Naive B cell (primary cell): ENCODE measurements at regions not wholly inside any gene's neighbourhood (a gene's known extent, or its start where the extent isn't known, plus 50 kb on each side); places are given as distances from the start of the nearest gene placed in this dataset.

Experiments used
- ATAC-seq, 2 donors: fragments of 150-1000 bp; cut with Tn5 transposase; 2 replicates each; pipeline ENCODE4 v1.10.0; 2021; ENCODE audit warnings: low read depth in 2 of 2, mild to moderate bottlenecking in 2 of 2, moderate library complexity in 2 of 2
- DNase-seq: peaks from one replicate; pipeline ENCODE4 v3.0.0; 2022
- H3K27ac Mint-ChIP-seq, 6 donors: one replicate each; pipeline ENCODE4 v1.8.0; 2020 to 2022; ENCODE audit warnings: mild to moderate bottlenecking in 6 of 6, mixed read lengths in 6 of 6, moderate library complexity in 5 of 6, inconsistent platforms in 2 of 6
- H3K27me3 Mint-ChIP-seq, 3 donors: one replicate each; pipeline ENCODE4 v1.8.0; 2021 to 2022; ENCODE audit warnings: mixed read lengths in 3 of 3, mild to moderate bottlenecking in 1 of 3
- H3K36me3 Mint-ChIP-seq, 2 donors: one replicate each; pipeline ENCODE4 v1.8.0; 2020 to 2022; ENCODE audit warnings: mixed read lengths in 2 of 2, inconsistent platforms in 1 of 2, mild to moderate bottlenecking in 1 of 2
- H3K4me1 Mint-ChIP-seq, 3 donors: one replicate each; pipeline ENCODE4 v1.8.0; 2020 to 2022; ENCODE audit warnings: mixed read lengths in 3 of 3, inconsistent platforms in 1 of 3, mild to moderate bottlenecking in 1 of 3, moderate library complexity in 1 of 3
- H3K4me3 Mint-ChIP-seq, 8 donors: one replicate each; pipeline ENCODE4 v1.8.0; 2020 to 2022; ENCODE audit warnings: mild to moderate bottlenecking in 8 of 8, mixed read lengths in 8 of 8, moderate library complexity in 8 of 8, inconsistent platforms in 2 of 8
- H3K9me3 Mint-ChIP-seq, 7 donors: one replicate each; pipeline ENCODE4 v1.8.0; 2020 to 2022; ENCODE audit warnings: mixed read lengths in 7 of 7, mild to moderate bottlenecking in 5 of 7, inconsistent platforms in 2 of 7, moderate library complexity in 1 of 7

DNA sequence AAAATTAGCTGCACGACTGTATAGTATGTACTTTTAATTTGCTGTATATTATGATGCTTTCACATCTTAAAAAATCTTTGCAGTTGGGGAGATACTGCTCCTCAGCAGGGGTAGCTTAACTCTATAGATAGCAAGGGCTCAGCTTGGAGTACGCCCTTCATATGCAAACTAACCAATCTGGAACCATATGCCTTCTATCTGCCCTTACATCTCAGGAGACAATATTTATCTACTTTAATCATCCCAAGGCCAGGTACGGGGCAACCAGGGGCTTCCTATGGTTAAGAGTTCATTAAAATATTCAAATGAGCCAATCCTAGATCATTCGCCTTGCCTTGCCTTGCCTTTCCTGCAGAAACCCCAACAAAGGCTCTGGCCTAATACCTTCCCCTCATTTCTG, 204.1 kb upstream of the ZBTB20 start:
- no peak overlapping the region for H3K4me3 Mint-ChIP-seq
- no peaks in the 10 kb centered on the region for H3K4me1 Mint-ChIP-seq
- peaks cover 0 to 16% (median 4%) of the 10 kb centered on the region in 7 donors for H3K9me3 Mint-ChIP-seq

DNA sequence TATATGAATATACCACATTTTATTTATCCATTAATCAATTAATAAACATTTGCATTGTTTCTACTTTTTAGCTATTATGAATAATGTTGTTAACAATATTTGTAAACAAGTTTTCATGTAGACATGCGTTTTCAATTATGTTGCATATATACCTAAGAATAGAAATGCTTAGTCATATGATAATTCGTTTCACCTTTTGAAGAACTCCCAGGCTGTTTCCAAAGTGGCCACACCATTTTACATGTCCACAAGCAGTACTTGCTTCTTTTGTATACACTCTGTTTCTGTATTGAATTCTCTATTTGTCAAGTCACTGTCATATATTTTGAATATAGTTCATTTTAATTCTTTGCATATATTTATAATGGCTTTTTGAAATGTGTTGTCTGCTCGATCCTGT, 206.9 kb upstream of the ZBTB20 start:
- H3K27ac Mint-ChIP-seq, result no peak overlapping the region
- H3K4me1 Mint-ChIP-seq, result no peaks in the 10 kb centered on the region
- no peaks in the 10 kb centered on the region for H3K36me3 Mint-ChIP-seq
- H3K9me3 Mint-ChIP-seq, result peaks cover 0 to 16% (median 4%) of the 10 kb centered on the region in 7 donors
- ATAC-seq (no peak), DNase-seq (no peak)
- peaks cover 0 to 11% (median 0%) of the 10 kb centered on the region in 3 donors for H3K27me3 Mint-ChIP-seq
- H3K4me3 Mint-ChIP-seq, result no peak overlapping the region

More for the DNA sequence above, 204.1 kb upstream of the ZBTB20 start:
- Mint-ChIP-seq H3K36me3 (no peaks in the 10 kb centered on the region), H3K27ac (no peak overlapping the region), H3K27me3 (peaks cover 0 to 9% (median 0%) of the 10 kb centered on the region in 3 donors)
- DNase-seq (no peak), ATAC-seq (no peak)

DNA sequence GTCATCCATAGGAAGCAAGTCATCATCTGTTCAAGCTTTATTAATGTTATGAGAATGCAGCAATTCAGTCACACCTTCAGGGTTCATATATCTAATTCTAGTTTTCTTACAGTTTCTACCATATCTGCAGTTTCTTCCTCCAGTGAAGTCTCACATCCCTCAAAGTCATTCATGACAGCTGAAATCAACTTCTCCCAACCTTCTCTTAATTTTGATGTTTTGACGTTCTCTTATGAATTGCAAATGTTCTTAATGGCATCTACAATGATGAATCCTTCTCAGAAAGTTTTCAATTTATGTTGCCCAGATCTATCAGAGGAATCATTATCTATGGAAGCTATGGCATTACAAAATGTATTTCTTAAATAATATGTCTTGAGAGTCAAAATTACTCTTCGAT, 210.4 kb upstream of the ZBTB20 start:
- H3K4me1 Mint-ChIP-seq, result peaks cover 0 to 3% (median 0%) of the 10 kb centered on the region in 3 donors
- H3K27me3 Mint-ChIP-seq, result peaks cover 0 to 11% (median 0%) of the 10 kb centered on the region in 3 donors
- no peak overlapping the region for H3K27ac Mint-ChIP-seq
- peaks cover 0 to 13% (median 4%) of the 10 kb centered on the region in 7 donors for H3K9me3 Mint-ChIP-seq
- ATAC-seq (no peak), DNase-seq (no peak)
- no peaks in the 10 kb centered on the region for H3K36me3 Mint-ChIP-seq
- no peak overlapping the region for H3K4me3 Mint-ChIP-seq

DNA sequence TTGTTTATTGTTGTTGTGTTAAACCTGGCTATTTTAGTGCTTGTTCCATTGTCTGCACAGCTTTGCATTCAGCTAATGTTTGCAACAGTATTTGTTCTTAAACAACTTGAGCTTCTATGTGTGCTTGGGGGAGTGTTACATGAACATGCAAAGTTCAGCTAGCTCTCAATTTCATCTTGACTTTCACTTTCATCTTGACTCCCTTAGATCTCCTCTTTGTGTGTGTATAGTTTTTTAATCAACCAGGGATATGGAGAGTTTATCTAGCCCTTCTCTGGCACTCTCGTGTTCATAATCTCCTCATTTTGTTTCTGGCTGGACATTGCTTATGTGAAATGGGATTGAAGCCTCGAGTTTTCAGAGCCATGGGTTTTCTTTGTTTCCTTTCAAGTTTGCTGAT, 212.4 kb upstream of the ZBTB20 start:
- DNase-seq, result no peak
- Mint-ChIP-seq H3K36me3 (peaks cover 0 to 7% of the 10 kb centered on the region in 2 donors), H3K4me3 (no peak overlapping the region)

DNA sequence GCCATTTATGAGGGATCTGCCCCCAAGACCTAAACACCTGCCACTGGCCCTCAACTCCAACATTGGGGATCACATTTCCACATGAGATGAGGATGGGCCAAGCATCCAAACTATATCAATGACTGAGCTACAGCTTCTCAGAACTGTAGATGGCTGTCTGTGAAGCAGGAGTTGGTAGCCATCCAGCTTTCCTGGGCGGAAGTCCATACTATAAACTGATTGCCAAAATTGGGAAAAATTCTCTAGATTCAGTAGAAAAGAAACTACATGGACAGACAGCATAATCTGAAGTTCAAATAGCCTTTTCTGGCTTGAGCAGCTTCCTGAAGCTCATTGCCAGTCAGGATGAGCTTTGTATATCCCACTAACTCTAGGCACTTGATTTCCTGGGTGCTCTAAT, 214.7 kb upstream of the ZBTB20 start:
- no peak overlapping the region for H3K27ac Mint-ChIP-seq
- no peak for DNase-seq
- ATAC-seq, result no peak
- peaks cover 0 to 3% (median 0%) of the 10 kb centered on the region in 3 donors for H3K4me1 Mint-ChIP-seq
- peaks cover 0 to 16% of the 10 kb centered on the region in 2 donors for H3K36me3 Mint-ChIP-seq
- no peaks in the 10 kb centered on the region for H3K27me3 Mint-ChIP-seq
- H3K9me3 Mint-ChIP-seq, result peaks cover 3 to 25% (median 4%) of the 10 kb centered on the region in 7 donors
- no peak overlapping the region for H3K4me3 Mint-ChIP-seq

More for the DNA sequence above, 212.4 kb upstream of the ZBTB20 start:
- H3K27me3 Mint-ChIP-seq, result peaks cover 0 to 11% (median 0%) of the 10 kb centered on the region in 3 donors
- peaks cover 3 to 7% (median 4%) of the 10 kb centered on the region in 7 donors for H3K9me3 Mint-ChIP-seq
- no peak for ATAC-seq
- peaks cover 0 to 3% (median 0%) of the 10 kb centered on the region in 3 donors for H3K4me1 Mint-ChIP-seq
- no peak overlapping the region for H3K27ac Mint-ChIP-seq

DNA sequence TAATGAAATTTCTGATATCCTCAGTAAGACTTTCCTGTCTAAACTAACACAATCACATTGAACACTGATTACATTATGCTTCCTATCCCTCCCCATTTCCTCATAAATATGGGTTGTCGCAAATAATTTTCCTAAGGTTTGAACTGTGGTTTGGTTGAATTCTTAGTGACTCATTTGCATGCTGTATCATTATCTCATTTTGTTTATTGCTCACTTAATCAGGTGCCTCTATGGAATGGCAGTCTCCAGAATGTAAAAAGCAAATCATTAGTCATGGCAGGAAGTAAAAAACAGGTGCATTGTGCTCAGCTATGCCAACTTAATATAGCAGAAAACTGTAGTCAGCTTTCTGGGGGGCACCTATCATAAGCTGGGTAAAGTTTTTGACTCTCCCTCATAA, 216.0 kb upstream of the ZBTB20 start:
- ATAC-seq (no peak), DNase-seq (no peak)
- H3K4me3 Mint-ChIP-seq, result no peak overlapping the region
- H3K4me1 Mint-ChIP-seq, result peaks cover 0 to 3% (median 0%) of the 10 kb centered on the region in 3 donors
- H3K36me3 Mint-ChIP-seq, result peaks cover 0 to 16% of the 10 kb centered on the region in 2 donors
- H3K27me3 Mint-ChIP-seq, result no peaks in the 10 kb centered on the region
- peaks cover 3 to 26% (median 5%) of the 10 kb centered on the region in 7 donors for H3K9me3 Mint-ChIP-seq
- no peak overlapping the region for H3K27ac Mint-ChIP-seq

DNA sequence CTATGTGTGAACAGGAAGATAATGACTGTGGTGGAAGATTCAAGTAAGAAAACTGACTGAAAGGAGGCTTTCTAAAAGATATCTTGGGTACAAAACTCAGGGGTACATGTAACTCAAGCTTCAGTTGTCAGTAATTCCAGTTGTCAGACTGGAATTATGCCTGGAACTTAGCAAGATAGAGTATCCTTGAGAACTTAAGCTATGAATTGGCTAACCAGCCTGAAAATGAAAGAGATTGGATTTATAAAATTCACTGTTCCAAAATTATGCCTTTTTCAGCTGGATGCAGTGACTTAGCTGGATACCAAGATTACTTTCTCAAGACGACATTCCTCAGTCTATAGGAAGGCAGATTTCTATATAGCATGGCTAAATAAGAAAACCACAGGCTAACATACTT, 221.9 kb upstream of the ZBTB20 start:
- no peak overlapping the region for H3K4me3 Mint-ChIP-seq
- no peaks in the 10 kb centered on the region for H3K4me1 Mint-ChIP-seq
- DNase-seq, result no peak
- peaks cover 0 to 15% of the 10 kb centered on the region in 2 donors for H3K36me3 Mint-ChIP-seq
- no peak overlapping the region for H3K27ac Mint-ChIP-seq
- no peak for ATAC-seq
- H3K27me3 Mint-ChIP-seq, result no peaks in the 10 kb centered on the region
- H3K9me3 Mint-ChIP-seq, result peaks cover 3 to 26% (median 5%) of the 10 kb centered on the region in 7 donors

DNA sequence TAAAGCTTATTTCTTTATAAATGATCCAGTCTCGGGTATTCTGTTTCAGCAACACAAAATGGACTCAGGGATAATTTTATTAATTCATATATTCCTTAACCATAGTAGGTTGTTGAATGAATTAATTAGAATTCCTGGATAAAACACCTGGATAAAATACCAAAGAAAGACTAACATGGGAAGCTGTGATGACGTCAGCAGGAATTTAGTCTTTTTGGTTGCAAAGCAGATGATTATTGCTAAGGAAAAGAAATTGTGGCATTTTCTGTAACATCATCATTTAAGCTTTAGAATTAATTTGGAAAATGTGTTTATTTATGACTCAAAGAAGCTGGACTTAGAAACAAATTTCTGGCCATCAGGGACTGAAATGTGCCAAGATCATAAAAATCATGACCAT, 228.3 kb upstream of the ZBTB20 start:
- ATAC-seq, result no peak

DNA sequence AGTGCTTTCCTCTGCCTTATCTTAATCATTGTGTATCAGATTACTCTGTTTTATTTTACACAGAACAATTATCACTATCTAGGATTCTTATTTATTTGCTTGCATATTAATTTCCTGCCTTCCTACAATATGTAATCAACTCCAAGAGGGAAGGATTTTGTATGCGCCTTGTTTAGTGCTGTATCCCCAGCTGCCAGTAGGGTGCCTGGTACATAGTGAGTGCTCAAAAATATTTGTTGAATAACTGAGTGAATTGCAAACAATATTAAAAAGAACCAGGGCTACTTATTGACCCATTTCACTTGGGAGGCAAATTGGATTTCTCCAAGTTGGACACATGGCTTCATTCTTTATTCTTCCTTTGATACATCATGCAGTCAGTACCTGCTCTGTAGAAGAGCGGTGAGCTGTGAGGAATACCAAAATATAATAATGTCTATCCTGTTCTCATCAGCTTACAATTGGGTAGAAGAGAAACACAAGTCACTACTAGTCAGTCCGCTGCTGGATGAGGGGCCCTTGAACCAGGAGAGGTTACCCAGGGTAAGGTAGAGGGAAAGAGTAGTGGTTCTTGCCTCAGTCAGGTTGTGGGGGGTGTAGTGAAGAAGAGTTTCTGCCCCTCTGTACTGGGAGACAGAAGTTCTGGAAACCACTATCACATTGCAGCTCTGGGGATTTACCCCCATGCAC, 233.9 kb upstream of the ZBTB20 start:
- H3K4me1 Mint-ChIP-seq, result no peaks in the 10 kb centered on the region
- no peak overlapping the region for H3K4me3 Mint-ChIP-seq
- H3K27me3 Mint-ChIP-seq, result peaks cover 0 to 5% (median 4%) of the 10 kb centered on the region in 3 donors
- H3K9me3 Mint-ChIP-seq, result peaks cover 0 to 4% (median 2%) of the 10 kb centered on the region in 7 donors
- DNase-seq, result no peak
- peaks cover 0 to 9% of the 10 kb centered on the region in 2 donors for H3K36me3 Mint-ChIP-seq
- no peak for ATAC-seq
- H3K27ac Mint-ChIP-seq, result no peak overlapping the region

More for the DNA sequence above, 228.3 kb upstream of the ZBTB20 start:
- Mint-ChIP-seq H3K27ac (no peak overlapping the region), H3K4me1 (no peaks in the 10 kb centered on the region), H3K36me3 (peaks cover 0 to 9% of the 10 kb centered on the region in 2 donors), H3K9me3 (peaks cover 0 to 4% (median 2%) of the 10 kb centered on the region in 7 donors), H3K4me3 (no peak overlapping the region), H3K27me3 (peaks cover 0 to 6% (median 5%) of the 10 kb centered on the region in 3 donors)
- DNase-seq, result no peak

DNA sequence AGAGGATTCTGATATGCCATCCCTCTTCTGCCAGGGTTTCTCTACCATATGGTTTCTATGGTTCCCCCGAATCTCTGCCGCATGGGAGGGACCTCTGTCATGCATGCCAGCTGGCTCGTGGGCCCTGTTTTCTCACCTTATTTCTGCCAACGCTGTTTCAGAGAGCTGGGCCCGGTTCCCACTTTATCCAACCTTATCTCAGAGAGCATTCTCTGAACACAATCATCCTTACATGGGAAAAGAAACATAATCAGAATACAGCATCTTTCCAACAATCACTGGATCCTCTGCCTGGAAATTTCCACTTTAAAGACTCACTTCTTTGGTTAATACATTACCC, 234.5 kb upstream of the ZBTB20 start:
- no peak overlapping the region for H3K27ac Mint-ChIP-seq
- H3K4me3 Mint-ChIP-seq, result no peak overlapping the region
- peaks cover 0 to 8% (median 5%) of the 10 kb centered on the region in 3 donors for H3K27me3 Mint-ChIP-seq
- peaks cover 0 to 4% (median 2%) of the 10 kb centered on the region in 7 donors for H3K9me3 Mint-ChIP-seq
- no peaks in the 10 kb centered on the region for H3K4me1 Mint-ChIP-seq
- ATAC-seq, result no peak
- no peak for DNase-seq
- peaks cover 0 to 9% of the 10 kb centered on the region in 2 donors for H3K36me3 Mint-ChIP-seq

DNA sequence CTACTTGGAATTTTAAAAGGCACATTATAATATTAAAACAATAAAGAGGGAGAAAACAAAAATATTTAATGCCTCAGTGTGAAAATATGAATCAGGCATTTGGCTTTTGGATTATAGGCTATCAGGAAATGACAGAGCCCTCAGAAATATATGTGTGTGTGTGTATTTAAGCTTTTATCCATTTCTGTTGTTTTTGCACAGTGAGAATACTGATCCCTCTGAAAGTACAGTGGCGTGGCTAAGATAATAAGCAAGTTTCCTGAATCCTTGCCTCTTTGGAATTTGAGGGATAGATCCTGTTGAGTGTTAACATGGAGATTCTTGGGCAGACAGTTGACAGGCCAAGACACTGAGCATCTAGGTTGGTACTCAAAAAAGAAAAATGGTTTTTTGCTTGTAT, 234.8 kb upstream of the ZBTB20 start:
- H3K36me3 Mint-ChIP-seq, result peaks cover 0 to 9% of the 10 kb centered on the region in 2 donors
- H3K27me3 Mint-ChIP-seq, result peaks cover 0 to 8% (median 5%) of the 10 kb centered on the region in 3 donors
- H3K4me3 Mint-ChIP-seq, result no peak overlapping the region
- ATAC-seq, result no peak
- no peak overlapping the region for H3K27ac Mint-ChIP-seq
- H3K9me3 Mint-ChIP-seq, result peaks cover 0 to 4% (median 2%) of the 10 kb centered on the region in 7 donors
- no peaks in the 10 kb centered on the region for H3K4me1 Mint-ChIP-seq
- no peak for DNase-seq

DNA sequence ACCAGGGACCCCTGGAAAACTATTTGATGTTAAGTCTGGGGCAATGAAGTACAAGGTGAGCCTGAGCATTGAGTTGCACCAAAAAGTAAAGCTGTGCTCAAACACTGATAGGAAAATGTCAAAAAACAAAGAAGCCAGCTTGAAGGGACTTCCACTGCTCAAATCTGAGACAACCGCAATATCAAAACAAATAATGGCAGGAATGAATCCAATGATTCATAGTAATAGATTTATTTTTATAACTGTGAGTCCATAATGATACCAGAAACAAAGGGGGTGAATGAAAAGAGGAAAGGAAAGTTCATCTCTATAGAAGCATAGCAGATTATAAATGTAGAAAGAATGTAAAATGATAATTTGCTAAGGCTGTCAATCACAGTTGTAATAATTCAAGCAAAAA, 237.3 kb upstream of the ZBTB20 start:
- H3K27me3 Mint-ChIP-seq, result peaks cover 0 to 8% (median 0%) of the 10 kb centered on the region in 3 donors
- H3K4me3 Mint-ChIP-seq, result no peak overlapping the region
- H3K9me3 Mint-ChIP-seq, result peaks cover 0 to 4% (median 0%) of the 10 kb centered on the region in 7 donors
- H3K36me3 Mint-ChIP-seq, result peaks cover 0 to 3% of the 10 kb centered on the region in 2 donors
- no peak for DNase-seq
- peak overlapping the region in 1 of 6 donors; percentile 24 for H3K27ac Mint-ChIP-seq
- no peaks in the 10 kb centered on the region for H3K4me1 Mint-ChIP-seq
- ATAC-seq, result no peak

DNA sequence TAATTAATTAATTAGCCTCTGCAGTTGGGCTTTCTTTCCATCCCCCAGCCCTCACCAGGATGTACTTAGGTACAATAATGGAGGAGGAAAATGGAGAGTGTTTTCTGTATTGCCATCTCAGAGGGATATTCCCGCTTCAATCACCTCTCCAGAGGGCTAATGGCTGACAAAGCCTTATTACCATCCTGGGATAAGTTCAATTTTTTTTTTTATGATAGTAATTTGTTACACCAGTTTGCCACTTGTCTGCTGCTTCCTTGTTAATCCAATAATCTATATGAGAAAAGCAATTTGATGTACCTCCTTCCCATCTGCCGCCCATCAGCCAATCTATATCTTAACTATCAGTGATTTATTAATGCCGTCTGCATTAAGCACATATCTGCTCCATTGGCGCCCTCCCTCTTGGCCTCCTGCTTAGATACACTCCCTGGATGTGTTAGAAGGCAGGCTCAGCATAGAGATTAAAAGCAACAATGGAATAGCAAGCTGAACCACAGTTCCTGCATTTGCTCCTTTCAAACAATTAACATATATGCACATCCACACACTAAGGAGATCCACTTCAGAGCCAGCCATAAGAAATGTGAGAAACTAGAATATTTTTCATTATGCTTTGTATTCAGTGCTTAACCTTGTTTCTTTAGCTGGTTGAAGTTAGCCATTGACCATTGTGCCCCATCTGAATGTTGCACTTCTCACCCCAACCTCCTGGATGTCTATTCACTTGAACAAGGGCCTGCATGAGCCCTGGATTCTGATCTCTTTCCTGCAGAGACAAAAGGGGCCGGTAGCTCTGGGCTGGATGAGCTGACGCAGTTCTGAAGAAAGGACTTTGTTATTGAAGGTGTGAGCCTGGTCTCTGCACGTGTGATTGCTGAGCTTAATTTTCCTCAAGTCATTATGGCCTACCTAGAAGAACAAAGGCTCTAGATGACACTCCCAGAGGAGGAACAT, 237.3 kb upstream of the GAP43 start:
- Mint-ChIP-seq H3K4me3 (no peak overlapping the region), H3K36me3 (no peaks in the 10 kb centered on the region), H3K9me3 (no peaks in the 10 kb centered on the region), H3K27me3 (peaks cover 0 to 8% (median 0%) of the 10 kb centered on the region in 3 donors), H3K4me1 (no peaks in the 10 kb centered on the region), H3K27ac (no peak overlapping the region)
- no peak for DNase-seq
- no peak for ATAC-seq
